ENCODE measurements at regions not wholly inside any gene's neighbourhood (a gene's known extent, or its start where the extent isn't known, plus 50 kb on each side); places are given as distances from the start of the nearest gene placed in this dataset.
"Not testable (repeated sequence)": the region's sequence is repeated elsewhere in the genome, so short reads cannot be mapped to it uniquely, and the experiment has no call there.

DNA sequence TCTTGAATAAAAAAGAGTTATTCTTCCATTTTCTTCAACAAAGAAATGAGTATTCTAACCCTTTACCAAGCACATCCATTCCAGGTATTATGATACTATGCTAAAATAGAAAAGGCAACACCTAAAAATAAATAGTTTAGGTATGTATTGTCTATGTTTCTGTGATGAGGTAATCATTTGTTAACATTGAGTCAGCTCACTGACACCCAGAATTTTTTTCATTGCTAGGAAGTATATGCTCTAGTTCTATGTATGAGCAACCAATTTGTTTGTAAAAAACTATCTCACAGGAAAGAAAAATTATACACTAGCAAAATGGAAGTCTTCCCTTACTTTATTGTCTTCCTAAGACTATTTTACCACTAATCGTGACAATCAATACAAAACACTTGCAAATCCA is 615.6 kb upstream of the GRIN3A start:
- intact Hi-C loops (cut with DNase I), result no loop called here
- no peaks in the 10 kb centered on the region for H3K4me1 ChIP-seq
- H3K4me3 ChIP-seq, result no peak overlapping the region
- TF ChIP-seq POLR2AphosphoS5 (IDR thresholded peaks at IDR 0.05) (no peak), EP300 (IDR thresholded peaks at IDR 0.05) (no peak), POLR2A (IDR thresholded peaks at IDR 0.05; ENCODE audit: low read depth) (no peak)
- TF ChIP-seq, protein P1, sequence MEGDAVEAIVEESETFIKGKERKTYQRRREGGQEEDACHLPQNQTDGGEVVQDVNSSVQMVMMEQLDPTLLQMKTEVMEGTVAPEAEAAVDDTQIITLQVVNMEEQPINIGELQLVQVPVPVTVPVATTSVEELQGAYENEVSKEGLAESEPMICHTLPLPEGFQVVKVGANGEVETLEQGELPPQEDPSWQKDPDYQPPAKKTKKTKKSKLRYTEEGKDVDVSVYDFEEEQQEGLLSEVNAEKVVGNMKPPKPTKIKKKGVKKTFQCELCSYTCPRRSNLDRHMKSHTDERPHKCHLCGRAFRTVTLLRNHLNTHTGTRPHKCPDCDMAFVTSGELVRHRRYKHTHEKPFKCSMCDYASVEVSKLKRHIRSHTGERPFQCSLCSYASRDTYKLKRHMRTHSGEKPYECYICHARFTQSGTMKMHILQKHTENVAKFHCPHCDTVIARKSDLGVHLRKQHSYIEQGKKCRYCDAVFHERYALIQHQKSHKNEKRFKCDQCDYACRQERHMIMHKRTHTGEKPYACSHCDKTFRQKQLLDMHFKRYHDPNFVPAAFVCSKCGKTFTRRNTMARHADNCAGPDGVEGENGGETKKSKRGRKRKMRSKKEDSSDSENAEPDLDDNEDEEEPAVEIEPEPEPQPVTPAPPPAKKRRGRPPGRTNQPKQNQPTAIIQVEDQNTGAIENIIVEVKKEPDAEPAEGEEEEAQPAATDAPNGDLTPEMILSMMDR (IDR thresholded peaks at IDR 0.05), result no peak
- DNase-seq (ENCODE audit: extremely low spot score), result no peak
- H3K9me3 ChIP-seq, result no peaks in the 10 kb centered on the region
- no peak overlapping the region for H3K27ac ChIP-seq (replicated peaks in 1 of 4)
- H3K27me3 ChIP-seq, result no peaks in the 10 kb centered on the region
- 83% methylated on average over 1 of the region's 1 CpG for WGBS
- H3K36me3 ChIP-seq, result no peaks in the 10 kb centered on the region

DNA sequence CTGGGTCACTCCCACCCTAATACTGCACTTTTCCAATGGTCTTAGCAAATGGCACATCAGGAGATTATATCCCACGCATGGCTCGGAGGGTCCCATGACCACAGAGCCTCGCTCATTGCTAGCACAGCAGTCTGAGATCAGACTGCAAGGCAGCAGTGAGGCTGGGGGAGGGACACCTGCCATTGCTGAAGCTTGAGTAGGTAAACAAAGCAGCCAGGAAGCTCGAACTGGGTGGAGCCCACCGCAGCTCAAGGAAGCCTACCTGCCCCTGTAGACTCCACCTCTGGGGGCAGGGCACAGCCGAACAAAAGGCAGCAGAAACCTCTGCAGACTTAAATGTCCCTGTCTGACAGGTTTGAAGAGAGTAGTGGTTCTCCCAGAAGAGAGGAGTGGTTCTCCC is 599.0 kb upstream of the GRIN3A start:
- H3K27ac ChIP-seq (replicated peaks in 1 of 4); H3K27me3 ChIP-seq; H3K4me3 ChIP-seq; H3K4me1 ChIP-seq; intact Hi-C loops (cut with DNase I); DNase-seq (ENCODE audit: extremely low spot score); H3K36me3 ChIP-seq; H3K9me3 ChIP-seq: not testable (repeated sequence)
- WGBS, result 84% methylated on average over 6 of the region's 6 CpGs

DNA sequence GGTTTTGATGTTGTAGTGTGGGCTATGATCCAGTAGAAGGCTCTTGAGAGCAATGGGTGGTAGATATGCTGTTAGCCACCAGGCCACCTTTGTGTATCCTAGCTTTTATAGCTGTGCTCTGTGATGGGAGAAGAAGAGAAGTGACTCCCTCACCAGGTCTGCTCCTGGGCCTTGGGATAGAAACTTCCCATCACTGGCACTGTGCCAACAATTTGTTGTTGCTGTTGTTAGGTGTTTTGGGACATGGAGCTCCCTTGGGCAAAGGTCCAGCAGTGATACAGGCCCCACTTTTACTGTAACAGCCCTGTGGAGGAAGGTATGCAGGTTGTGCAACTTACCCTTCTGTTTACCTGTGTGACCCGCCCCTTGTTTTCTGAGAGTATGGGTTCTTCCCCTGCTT is 570.9 kb upstream of the GRIN3A start:
- DNase-seq (ENCODE audit: extremely low spot score), result no peak
- Histone ChIP-seq H3K27ac (replicated peaks in 1 of 4) (no peak overlapping the region), H3K9me3 (peaks cover 0 to 6% (median 0%) of the 10 kb centered on the region in 4 donors), H3K27me3 (no peaks in the 10 kb centered on the region), H3K4me1 (no peaks in the 10 kb centered on the region), H3K36me3 (no peaks in the 10 kb centered on the region), H3K4me3 (no peak overlapping the region)
- WGBS, result 71% methylated on average over 1 of the region's 1 CpG
- intact Hi-C loops (cut with DNase I), result no loop called here
- TF ChIP-seq POLR2AphosphoS5 (IDR thresholded peaks at IDR 0.05), result no peak
- TF ChIP-seq, protein P1 (IDR thresholded peaks at IDR 0.05), result no peak
- TF ChIP-seq EP300 (IDR thresholded peaks at IDR 0.05), result no peak
- TF ChIP-seq POLR2A (IDR thresholded peaks at IDR 0.05; ENCODE audit: low read depth), result no peak

DNA sequence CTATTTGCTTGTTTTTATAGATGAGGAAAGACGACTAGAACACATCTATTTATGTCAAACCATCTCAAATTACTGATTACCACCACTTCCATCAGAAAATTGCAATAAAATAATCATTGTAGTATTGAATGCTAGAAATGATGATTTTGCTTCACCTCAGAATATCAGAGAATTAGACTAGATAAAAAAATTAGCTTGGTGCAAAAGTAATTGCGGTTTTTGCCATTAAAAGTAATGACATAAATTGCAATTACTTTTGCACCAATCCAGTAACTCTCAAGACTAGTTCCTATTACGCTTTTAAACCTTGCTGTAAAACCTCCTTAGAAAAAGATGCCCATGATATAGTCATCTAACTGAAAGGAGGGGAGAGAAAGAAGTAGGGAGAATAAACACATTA is 556.7 kb upstream of the GRIN3A start:
- Histone ChIP-seq H3K36me3 (no peaks in the 10 kb centered on the region), H3K4me3 (no peak overlapping the region), H3K27ac (replicated peaks in 1 of 4) (no peak overlapping the region), H3K9me3 (no peaks in the 10 kb centered on the region), H3K27me3 (no peaks in the 10 kb centered on the region), H3K4me1 (no peaks in the 10 kb centered on the region)
- TF ChIP-seq POLR2A (IDR thresholded peaks at IDR 0.05; ENCODE audit: low read depth) (no peak), EP300 (IDR thresholded peaks at IDR 0.05) (no peak), POLR2AphosphoS5 (IDR thresholded peaks at IDR 0.05) (no peak)
- TF ChIP-seq, protein P1 (IDR thresholded peaks at IDR 0.05), result no peak
- intact Hi-C loops (cut with DNase I), result no loop called here
- DNase-seq (ENCODE audit: extremely low spot score), result no peak
- WGBS, result 62% methylated on average over 3 of the region's 3 CpGs

DNA sequence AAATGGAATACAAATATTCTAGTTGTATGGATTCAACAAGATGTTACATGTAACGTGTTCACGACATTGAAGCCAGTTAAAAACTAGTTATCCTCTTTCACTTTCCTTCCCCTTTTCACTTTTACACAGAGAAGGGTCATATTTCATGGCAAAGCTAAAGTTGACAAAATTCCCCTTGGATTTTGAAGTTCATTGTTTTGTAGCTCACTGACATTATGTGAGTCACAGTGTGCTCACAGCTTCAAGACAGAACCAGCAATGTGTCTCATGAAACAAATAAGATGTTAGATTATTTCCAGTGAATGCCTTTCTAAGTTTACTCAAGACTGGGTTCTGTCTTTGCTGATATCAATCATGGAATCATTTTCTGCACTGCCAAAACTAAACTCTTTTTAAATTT is 535.5 kb upstream of the GRIN3A start:
- Histone ChIP-seq H3K27ac (replicated peaks in 1 of 4) (no peak overlapping the region), H3K36me3 (no peaks in the 10 kb centered on the region), H3K4me1 (no peaks in the 10 kb centered on the region), H3K9me3 (no peaks in the 10 kb centered on the region), H3K27me3 (no peaks in the 10 kb centered on the region), H3K4me3 (no peak overlapping the region)
- TF ChIP-seq POLR2AphosphoS5 (IDR thresholded peaks at IDR 0.05), result no peak
- TF ChIP-seq, protein P1 (IDR thresholded peaks at IDR 0.05), result no peak
- no peak for DNase-seq (ENCODE audit: extremely low spot score)
- WGBS, result 55% methylated on average over 2 of the region's 2 CpGs
- intact Hi-C loops (cut with DNase I), result no loop called here

All from esophagus muscularis mucosa (tissue), 4 donors.